ENCODE measurements at regions not wholly inside any gene's neighbourhood (a gene's known extent, or its start where the extent isn't known, plus 50 kb on each side); places are given as distances from the start of the nearest gene placed in this dataset.

GRCh38 chr12:130017591-130018449, 114.0 kb upstream of the TMEM132D start:
- DNase-seq, result no peak

GRCh38 chr12:130018614-130019013, 114.8 kb upstream of the TMEM132D start:
- DNase-seq, result no peak

DNA sequence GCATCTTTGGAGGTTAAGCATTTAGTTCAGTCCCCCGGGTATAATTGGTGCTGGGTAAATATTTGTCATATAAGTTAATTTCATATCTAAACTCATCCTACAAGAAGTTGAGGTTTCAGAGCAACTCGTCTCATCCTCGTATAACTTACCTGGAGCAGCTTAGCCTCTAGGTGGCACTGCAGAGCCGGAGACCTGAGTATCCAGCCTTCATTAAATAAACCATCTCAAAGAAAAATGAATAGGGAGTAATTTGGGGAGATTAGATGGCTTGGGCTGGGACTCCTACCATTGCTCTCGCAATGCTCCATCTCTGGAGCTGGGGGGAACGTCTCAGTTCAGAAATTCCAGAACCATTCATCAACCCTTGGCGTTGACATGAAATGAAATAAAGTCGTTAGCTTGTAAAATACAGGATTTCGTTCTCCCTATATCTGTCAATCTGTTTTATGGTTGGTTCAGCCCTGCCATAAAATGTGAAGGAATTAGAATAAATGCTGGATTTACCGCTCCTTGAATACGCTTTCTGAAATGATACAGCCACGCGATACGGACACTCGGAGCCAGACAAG, 122.9 kb upstream of the TMEM132D start:
- DNase-seq, result peak in 1 of 2 experiments; percentile 32

GRCh38 chr12:130027798-130028197, 124.0 kb upstream of the TMEM132D start:
- no peak for DNase-seq

GRCh38 chr12:130029151-130029550, 125.3 kb upstream of the TMEM132D start:
- DNase-seq, result no peak

DNA sequence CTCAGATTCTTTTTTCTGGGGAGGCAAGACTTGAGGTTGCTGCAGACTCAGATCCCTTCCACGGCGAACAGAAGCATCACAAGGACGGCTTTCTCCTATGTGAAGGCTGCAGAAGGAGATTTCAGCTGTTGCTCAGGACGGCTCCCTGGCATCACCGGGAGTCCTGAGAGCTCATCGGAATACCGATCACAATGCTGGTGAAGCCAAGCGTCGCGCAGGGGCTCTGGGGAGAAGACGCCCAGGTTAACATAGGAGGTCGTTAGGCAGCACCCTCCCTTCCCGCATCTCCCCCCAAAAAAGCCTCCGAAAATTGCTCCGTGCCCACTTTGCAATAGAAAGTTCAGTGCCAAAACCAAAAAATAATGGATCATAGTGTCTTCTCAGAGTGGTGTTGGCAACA, 127.2 kb upstream of the TMEM132D start:
- DNase-seq, result no peak

GRCh38 chr12:130031571-130032189, 127.9 kb upstream of the TMEM132D start:
- peak in 1 of 2 experiments; percentile 45 for DNase-seq

- no peak for DNase-seq
Observed at GRCh38 chr12:130041983-130042812, 120.1 kb upstream of the FZD10 start.

GRCh38 chr12:130043685-130044406, 118.4 kb upstream of the FZD10 start:
- DNase-seq, result no peak

- DNase-seq, result no peak
Observed at GRCh38 chr12:130044991-130045621, 117.2 kb upstream of the FZD10 start.

DNA sequence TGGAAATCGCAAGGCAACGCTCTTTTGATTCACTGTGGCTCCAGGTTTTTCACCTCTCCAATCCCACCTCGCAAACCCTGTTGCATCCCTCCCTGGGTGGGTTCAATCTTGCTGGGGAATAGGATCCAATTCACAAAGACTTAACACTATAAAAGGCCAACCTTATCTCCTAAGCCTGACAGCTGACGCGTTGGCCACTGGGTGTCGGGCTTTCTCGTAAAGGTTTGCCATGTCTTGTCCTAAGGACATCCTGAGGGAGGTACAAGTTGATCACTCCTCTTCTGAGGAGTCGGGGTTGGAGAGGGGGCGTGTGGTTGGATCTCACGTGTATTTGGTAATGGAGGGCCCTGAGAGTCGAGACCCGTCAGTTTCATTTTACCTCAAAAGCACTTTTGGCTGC, 112.6 kb upstream of the FZD10 start:
- DNase-seq, result peak in 1 of 2 experiments; percentile 2

GRCh38 chr12:130051900-130052299, 110.4 kb upstream of the FZD10 start:
- DNase-seq, result no peak

GRCh38 chr12:130053651-130054069, 108.6 kb upstream of the FZD10 start:
- no peak for DNase-seq

DNA sequence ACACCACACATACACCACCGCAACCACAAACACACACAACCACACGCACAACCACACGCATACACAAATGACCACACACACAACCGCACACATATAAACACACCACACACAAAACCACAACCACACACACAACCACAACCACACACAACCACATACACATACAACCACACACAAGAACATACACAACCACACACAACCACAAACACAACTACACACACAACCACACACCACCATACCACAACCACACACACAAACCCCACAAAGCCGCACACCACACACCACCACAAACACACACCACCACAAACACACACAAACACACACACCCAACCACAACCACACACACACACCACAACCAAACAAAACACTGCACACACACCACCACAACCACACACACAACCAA, 107.5 kb upstream of the FZD10 start:
- no peak for DNase-seq

DNA sequence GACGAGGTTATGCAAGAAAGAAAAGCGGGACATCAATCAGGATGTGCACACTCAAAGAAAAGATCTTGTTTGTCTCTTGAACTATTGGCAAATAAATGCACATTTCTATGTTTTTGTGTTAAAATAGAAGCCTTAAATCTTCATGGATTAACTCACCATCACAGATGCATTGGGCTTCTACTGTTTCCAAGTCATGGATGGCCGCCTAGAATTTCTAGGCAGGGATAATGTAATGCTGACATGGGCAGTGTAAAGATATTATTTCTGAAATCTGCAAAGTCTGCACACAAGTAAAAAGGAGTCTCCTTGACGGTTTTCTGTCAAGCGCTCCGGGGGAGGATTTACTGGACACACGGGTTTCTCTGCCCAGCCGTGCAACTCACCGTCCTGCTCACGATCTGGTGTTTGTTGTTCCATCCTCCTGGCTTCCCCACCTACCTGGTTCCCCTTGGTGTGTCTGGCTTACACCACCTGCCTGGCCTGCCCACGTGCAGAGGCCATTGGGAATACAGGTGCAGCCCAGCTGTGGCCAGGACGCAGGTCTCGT, 103.3 kb upstream of the FZD10 start:
- DNase-seq, result no peak

GRCh38 chr12:130063866-130064265, 98.4 kb upstream of the FZD10 start:
- DNase-seq, result no peak

DNA sequence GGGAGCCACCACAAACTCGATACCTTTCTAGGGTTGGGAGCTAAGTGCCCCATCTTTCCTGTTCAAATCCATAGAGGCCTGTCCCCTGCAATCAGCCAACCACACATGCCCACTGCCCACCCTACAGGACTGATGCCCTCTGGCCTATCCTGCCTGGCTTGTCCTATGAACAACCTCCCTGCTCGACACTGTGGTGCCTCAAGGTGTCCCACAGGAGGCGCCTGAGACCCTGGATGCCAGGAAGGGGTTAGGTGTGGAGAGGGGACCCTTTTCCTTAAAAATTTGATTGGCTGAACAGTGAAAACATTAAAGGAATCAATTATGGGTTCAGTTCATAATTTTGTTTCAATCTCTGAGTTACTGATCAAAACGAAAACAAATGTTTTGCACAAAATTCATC, 97.3 kb upstream of the FZD10 start:
- no peak for DNase-seq

- DNase-seq, result no peak
Observed at GRCh38 chr12:130066742-130067141, 95.5 kb upstream of the FZD10 start.

- DNase-seq, result no peak
Observed at GRCh38 chr12:130068741-130069140, 93.5 kb upstream of the FZD10 start.

DNA sequence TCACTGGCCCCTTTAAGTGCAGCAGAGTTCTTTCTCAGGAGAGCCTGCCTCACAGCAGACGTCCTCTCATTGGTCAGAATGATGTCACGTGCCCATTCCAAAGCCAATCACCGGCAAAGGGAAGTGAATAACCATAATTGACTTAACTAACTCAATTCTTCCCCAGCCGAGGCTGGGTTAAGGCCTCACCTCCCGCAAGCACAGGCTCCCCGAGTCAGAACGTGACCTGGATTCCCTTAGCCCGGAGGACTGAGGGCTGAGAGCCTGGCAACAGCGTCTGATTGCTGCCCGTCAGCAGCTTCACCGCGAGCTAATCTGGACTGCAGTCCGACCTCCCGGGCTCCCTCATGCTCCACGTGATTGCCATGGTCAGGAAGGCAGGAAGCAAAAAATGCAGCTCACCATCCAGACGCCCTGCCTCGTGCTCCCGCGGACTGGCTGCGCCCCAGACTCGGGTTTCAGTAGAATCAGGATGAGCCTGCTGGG, 92.1 kb upstream of the FZD10 start:
- no peak for DNase-seq

DNA sequence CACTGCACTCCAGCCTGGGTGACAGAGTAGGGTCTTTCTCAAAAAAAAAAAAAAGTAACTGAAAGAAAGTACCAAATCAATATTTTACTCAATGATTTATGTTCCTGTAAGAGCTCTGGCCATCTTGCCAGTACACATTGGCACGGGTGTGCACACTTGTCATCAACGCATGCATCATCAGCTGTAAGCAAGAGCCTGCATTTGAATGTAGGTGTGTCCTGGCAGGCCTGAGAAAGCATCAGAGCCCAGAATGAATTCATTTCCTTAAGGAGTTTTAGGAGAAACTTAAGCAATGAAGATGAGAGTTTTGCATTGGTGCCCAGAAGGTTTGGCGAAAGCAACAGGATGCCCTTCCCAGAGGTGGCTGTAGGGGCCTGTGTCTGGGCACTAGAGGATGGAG, 88.5 kb upstream of the FZD10 start:
- DNase-seq, result no peak
